ENCODE measurements at regions not wholly inside any gene's neighbourhood (a gene's known extent, or its start where the extent isn't known, plus 50 kb on each side); places are given as distances from the start of the nearest gene placed in this dataset.
A peak's percentile ranks its signal among the peaks of the same experiment; 100 is the strongest.

GRCh38 chr7:34277016-34277802, 371.9 kb downstream of the BMPER start:
- DNase-seq, result no peak

DNA sequence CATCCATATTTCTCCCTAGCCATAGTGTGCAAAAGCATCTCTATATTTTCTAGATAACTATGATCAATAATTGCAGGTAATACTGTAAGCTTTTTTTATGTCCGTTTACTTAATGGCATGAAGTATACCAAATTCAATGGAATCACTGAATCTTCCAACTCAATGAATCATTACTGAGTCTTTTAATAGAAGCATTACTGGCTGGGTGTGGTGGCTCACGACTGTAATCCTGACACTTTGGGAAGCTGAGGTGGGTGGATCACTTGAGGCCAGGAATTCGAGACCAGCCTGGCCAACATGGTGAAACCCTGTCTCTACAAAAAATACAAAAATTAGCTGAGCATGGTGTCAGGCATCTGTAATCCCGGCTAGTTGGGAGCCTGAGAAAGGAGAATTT, 372.5 kb downstream of the BMPER start:
- DNase-seq, result no peak

DNA sequence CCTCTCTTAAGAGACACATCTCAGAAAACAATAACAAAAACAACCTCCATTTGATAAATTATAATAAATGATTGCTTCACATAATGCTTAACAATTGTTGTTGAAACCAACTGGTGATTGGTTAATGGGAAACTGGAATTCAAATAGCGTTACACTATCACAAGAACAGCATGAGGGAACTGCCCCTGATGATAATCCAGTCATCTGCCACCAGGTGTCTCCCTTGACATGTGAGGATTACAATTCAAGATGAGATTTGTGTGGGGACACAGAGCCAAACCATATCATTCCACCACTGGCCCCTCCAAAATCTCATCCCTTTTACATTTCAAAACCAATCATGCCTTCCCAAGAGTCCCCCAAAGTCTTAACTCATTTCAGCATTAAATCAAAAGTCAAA, 375.9 kb downstream of the BMPER start:
- no peak for DNase-seq

DNA sequence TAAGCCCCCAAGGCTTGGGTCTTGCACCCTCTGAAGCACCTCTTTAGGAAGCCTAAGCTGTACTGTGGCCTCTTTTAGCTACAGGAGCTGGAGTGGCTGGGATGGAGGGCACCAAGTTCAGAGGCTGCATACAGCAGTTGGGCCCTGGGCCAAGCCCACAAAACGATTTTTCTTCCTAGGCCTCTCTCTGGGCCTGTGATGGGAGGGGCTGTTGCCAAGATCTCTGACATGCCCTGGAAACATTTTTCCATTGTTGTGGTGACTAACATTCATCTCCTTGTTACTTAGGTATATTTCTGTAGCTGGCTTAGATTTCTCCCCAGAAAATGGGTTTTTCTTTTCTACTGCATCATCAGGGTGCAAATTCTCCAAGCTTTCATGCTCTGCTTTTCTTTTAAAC, 375.7 kb upstream of the NPSR1 start:
- DNase-seq, result no peak

- no peak for DNase-seq
Observed at GRCh38 chr7:34296663-34297062, 361.4 kb upstream of the NPSR1 start.

GRCh38 chr7:34298492-34299013, 359.5 kb upstream of the NPSR1 start:
- DNase-seq, result no peak

DNA sequence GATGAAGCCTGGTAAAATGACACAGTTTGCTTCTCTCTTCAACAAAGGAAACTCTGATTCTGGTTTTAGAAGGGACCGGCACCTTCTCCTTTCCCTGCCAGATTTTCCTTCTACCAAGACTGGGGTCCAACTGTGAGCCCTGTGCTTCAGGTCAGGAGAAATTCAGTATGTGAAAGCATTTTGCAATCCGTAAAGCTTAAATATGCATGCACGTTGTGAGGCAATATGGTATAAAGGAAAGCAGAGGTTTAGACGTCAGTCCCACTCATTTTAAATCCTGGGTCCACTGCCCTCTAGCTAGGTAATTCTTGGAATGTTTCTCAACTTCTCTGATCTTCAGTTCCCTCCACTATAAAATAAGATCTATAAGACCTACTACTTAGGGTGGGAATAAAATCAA, 359.0 kb upstream of the NPSR1 start:
- no peak for DNase-seq

DNA sequence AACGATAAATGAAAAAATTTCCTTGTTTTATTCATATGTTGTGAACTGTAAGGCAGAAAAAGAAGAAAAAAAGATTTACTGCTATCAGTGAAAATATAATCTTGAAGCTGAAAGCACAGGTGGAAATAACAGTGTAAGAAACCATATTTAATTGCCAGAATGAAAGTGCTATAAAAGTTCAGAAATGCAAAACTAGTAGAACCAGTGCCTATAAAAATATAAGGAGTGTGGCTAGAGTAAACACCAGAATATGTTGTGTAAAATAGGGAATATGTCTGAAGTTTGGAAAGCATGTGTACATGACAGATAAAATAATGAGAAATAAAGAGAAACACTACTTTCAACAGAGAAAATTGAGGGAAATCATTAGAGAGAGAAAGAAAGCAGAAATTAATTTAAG, 350.5 kb upstream of the NPSR1 start:
- DNase-seq, result no peak

GRCh38 chr7:34308595-34308994, 349.4 kb upstream of the NPSR1 start:
- no peak for DNase-seq

DNA sequence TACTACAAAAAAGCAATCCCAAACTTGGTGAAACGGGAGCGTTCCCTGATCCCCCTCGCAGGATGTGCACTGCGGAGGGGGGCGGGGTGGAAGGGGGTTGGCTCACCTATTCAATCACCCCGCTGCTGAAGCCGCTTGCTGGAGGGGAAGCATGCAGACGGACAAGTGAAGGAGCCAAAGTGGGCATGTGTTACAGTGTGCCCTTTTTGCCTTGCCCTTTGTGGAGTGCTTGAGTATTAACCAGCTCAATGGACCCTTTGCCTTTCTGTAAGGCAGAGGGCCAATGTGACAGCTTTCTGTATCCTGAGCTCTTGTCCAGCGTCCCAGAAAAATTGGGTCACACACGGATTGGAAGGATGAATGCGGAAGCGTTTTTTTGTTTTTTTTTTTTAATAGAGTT, 348.9 kb upstream of the NPSR1 start:
- no peak for DNase-seq

GRCh38 chr7:34309584-34309983, 348.4 kb upstream of the NPSR1 start:
- DNase-seq, result no peak

GRCh38 chr7:34311591-34311990, 346.4 kb upstream of the NPSR1 start:
- no peak for DNase-seq

GRCh38 chr7:34312624-34313023, 345.4 kb upstream of the NPSR1 start:
- no peak for DNase-seq

GRCh38 chr7:34313289-34313688, 344.7 kb upstream of the NPSR1 start:
- DNase-seq, result no peak

DNA sequence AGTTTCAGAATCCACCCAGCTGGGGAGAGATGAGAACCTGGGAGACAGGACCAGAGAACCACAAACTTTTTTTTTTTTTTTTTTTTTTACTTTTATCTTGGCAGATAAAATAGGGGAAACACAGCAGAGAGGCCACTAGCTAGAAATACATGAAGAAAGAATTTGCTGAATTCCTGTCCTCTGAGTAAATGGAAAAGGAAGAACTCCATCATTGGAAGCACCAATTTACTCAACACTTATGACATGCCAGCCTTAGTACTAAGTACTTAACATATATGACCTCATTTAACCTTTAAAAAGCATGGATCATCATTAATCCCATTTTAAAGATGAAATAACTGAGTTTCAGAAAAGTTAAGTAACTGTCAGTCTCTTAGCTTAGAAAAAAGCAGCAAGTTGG, 343.0 kb upstream of the NPSR1 start:
- no peak for DNase-seq

DNA sequence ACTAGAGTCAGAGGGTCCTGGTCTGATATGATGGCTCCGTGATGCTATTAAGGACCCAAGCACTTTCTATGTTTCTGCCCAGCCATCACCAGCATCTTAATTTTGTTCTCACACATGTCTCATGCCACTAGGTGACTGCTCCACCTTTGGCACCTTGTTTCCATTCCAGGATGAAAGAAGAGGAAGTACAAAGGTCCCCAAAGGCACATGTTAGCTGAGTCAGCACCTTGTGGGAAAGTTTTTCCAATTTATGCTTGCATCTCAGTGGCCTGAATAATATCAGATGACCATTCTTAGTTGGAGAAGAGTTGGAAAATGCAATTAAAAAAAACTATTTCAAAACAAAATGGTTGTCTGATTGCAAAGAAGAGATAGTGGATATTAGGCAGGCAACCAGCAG, 341.0 kb upstream of the NPSR1 start:
- DNase-seq, result no peak

- no peak for DNase-seq
Observed at GRCh38 chr7:34320412-34320811, 337.6 kb upstream of the NPSR1 start.

DNA sequence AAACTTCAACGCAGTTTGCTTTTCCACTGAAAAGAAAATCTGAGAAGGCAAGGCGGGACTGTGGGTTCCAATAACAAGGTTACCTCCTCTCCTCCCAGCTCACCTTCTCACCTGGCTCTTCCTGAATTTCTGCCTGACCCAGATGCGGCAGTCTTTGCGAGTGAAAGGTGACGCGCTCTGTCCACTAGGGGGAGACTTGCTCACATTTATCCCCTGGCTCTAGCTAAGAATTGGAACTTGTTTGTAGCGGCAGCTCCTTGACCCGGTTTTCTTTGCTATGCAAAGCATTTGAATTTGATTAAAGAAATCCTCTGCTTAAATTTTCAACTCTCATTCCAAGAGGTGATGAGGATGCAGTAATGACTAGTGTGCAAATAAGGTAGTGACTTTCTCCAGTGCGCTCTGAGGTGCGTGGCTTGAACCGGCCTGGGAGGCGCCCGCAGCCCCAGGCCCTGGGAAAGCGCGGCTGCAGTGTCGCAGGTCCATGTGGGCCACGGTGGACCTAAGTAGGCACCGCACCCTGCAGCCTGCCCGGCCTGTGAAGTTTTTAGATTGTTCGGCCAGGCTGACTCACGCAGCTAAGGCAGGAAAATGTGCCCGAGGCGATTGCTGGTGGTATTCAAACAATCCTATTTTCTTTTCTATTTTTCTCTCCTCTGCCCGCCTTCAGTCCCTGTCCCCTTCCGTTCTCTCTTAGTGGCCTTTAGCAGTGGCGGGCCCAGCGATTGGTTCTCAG, 336.9 kb upstream of the NPSR1 start:
- peak; percentile 6 for DNase-seq

DNA sequence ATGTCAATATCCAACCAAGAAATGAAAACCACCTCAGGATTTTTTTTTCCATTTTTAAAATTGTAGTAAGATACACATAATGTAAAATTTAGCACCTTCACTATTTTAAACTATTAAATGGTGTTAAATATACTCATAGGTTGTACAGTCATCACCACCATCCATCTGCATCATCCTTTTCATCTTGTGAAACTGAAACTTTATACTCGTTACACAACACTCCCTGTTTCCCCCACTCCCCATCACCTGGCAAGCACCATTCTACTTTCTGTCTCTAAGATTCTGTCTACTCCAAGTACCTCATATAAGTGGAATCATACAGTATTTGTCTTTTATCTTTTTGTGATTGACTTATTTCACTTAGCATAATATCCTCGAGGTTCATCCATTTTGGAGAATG, 335.2 kb upstream of the NPSR1 start:
- DNase-seq, result no peak

- DNase-seq, result no peak
Observed at GRCh38 chr7:34327681-34328080, 330.3 kb upstream of the NPSR1 start.

GRCh38 chr7:34330308-34330707, 327.7 kb upstream of the NPSR1 start:
- DNase-seq, result no peak

DNA sequence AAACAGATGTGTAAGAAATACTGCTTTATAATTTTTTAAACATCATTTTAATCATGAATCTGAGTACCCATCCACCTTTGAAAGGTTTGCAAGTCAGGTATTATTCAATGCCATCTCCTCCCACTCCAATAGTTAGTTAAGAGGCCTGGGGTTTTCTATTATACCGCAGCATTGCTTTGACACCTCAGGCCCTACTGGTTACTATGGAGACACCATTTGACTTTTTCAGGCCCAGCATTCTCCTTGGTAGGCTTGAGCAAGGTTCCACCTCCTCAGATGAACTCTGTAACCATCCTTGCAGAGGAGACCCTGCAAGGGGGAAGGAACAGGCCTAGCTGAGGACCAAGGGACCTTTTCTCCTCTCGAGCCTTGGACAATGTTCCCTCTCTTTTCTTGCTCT, 326.9 kb upstream of the NPSR1 start:
- DNase-seq, result no peak

GRCh38 chr7:34332006-34332405, 326.0 kb upstream of the NPSR1 start:
- no peak for DNase-seq

DNA sequence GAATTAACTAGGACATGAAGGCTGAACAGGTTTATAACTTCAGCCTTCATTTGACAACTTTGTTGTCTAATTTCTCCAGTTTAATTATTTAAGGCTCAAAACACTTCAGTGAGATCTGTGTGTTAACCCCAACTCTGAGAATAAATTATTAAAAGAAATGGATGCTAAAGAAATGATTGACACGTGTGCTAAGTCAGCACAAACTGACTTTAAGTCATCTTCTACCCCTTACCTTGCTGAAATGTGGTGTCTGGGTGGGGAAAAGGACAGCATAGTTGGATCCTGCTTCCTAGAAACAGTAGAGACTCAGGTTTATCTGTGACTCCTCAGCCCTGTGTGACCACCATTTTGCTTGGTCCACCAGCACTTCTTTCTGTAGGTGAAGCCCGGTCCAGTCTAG, 324.8 kb upstream of the NPSR1 start:
- DNase-seq, result no peak

GRCh38 chr7:34333925-34334324, 324.1 kb upstream of the NPSR1 start:
- no peak for DNase-seq
